ENCODE measurements at regions not wholly inside any gene's neighbourhood (a gene's known extent, or its start where the extent isn't known, plus 50 kb on each side); places are given as distances from the start of the nearest gene placed in this dataset.
"Not testable (repeated sequence)": the region's sequence is repeated elsewhere in the genome, so short reads cannot be mapped to it uniquely, and the experiment has no call there.

DNA sequence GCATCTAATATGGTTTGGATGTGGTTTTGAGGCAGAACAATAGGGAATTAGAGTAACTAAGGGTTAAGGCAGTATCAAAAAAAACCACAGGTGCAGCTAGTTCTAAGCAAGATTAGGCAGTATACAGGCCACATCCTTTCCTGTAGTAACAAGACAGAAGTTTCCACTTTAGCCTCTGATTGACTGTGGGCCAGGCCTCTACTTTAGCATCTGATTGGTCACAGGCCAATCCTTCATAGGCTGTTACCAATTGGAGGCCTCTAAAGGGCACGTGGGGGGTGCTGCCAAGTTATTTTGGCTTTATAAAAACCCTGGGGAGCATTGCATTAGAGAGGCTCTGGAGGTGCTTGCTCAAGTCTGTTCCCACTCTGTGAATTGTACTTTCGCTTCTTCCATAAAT is 144.1 kb upstream of the ST8SIA4 start:
- Histone ChIP-seq H3K9ac (ENCODE audit: low read length) (no peak overlapping the region), H3K14ac (ENCODE audit: low read length in 2 of 2) (no peak overlapping the region), H4K91ac (ENCODE audit: low read length) (no peak overlapping the region), H2AFZ (ENCODE audit: low read depth, low read length) (no peak overlapping the region), H3K36me3 (ENCODE audit: control insufficient read depth in 1 of 2, insufficient read depth in 2 of 2, low read depth in 1 of 2, low read length in 2 of 2) (no peaks in the 10 kb centered on the region), H3K27ac (ENCODE audit: low read length, poor library complexity, severe bottlenecking) (no peak overlapping the region), H3K4me3 (ENCODE audit: insufficient read depth in 1 of 2, low read depth in 1 of 2, low read length in 2 of 2) (no peak overlapping the region), H2BK12ac (ENCODE audit: low read length in 2 of 2) (no peak overlapping the region), H2BK5ac (ENCODE audit: low read depth, low read length, poor library complexity, severe bottlenecking) (no peak overlapping the region), H3K4me1 (ENCODE audit: control insufficient read depth, insufficient read depth, low read depth, low read length) (no peaks in the 10 kb centered on the region), H3K27me3 (ENCODE audit: control insufficient read depth in 1 of 2, insufficient read depth in 1 of 2, low read length in 2 of 2) (no peaks in the 10 kb centered on the region), H3K79me1 (replicated peaks; ENCODE audit: low read length, poor library complexity, severe bottlenecking) (no peaks in the 10 kb centered on the region), H4K8ac (ENCODE audit: low read length) (no peak overlapping the region), H3K23ac (ENCODE audit: low read length in 2 of 2) (no peak overlapping the region), H2BK15ac (ENCODE audit: low read depth, poor library complexity, severe bottlenecking) (no peak overlapping the region), H3K18ac (ENCODE audit: low read depth in 1 of 2, low read length in 2 of 2) (no peak overlapping the region), H3K4ac (ENCODE audit: low read depth in 1 of 2, low read length in 2 of 2) (no peak overlapping the region), H2BK120ac (ENCODE audit: low read depth, low read length) (no peak overlapping the region), H3K9me3 (ENCODE audit: control insufficient read depth, low read length) (no peaks in the 10 kb centered on the region), H2AK5ac (ENCODE audit: low read length, severe bottlenecking) (no peak overlapping the region), H3K4me2 (ENCODE audit: low read length, poor library complexity, severe bottlenecking) (no peak overlapping the region)
- no peak for DNase-seq
- 57% methylated on average over 2 of the region's 2 CpGs for WGBS

DNA sequence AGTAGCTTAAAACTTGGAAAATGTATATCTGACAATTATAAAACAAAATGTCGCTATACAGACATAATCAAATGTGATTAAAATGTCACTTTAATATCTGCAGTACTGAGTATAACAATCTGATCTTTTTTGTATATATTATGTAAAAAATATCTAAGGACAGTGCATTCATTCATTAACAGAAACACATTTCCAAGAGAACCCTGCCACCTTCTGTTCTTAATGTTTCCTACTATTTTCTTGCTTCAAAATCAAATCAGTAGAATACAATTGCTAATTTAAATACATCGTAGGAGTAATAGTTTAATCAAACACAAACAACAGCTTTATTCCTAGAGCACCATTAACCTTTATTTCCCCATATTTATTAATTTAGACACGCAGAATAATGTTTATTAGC is 142.6 kb upstream of the ST8SIA4 start:
- H3K27ac ChIP-seq (ENCODE audit: low read length, poor library complexity, severe bottlenecking): no peak overlapping the region
- H2BK5ac ChIP-seq (ENCODE audit: low read depth, low read length, poor library complexity, severe bottlenecking): no peak overlapping the region
- H3K4ac ChIP-seq (ENCODE audit: low read depth in 1 of 2, low read length in 2 of 2): no peak overlapping the region
- no peaks in the 10 kb centered on the region for H3K36me3 ChIP-seq (ENCODE audit: control insufficient read depth in 1 of 2, insufficient read depth in 2 of 2, low read depth in 1 of 2, low read length in 2 of 2)
- peak; percentile 7 for DNase-seq
- H3K4me2 ChIP-seq (ENCODE audit: low read length, poor library complexity, severe bottlenecking): no peak overlapping the region
- no peak overlapping the region for H2AK5ac ChIP-seq (ENCODE audit: low read length, severe bottlenecking)
- 88% methylated on average over 1 of the region's 3 CpGs for WGBS
- H3K14ac ChIP-seq (ENCODE audit: low read length in 2 of 2): no peak overlapping the region
- H2BK15ac ChIP-seq (ENCODE audit: low read depth, poor library complexity, severe bottlenecking): no peak overlapping the region
- no peaks in the 10 kb centered on the region for H3K4me1 ChIP-seq (ENCODE audit: control insufficient read depth, insufficient read depth, low read depth, low read length)
- H3K18ac ChIP-seq (ENCODE audit: low read depth in 1 of 2, low read length in 2 of 2): no peak overlapping the region
- no peak overlapping the region for H2BK12ac ChIP-seq (ENCODE audit: low read length in 2 of 2)
- no peaks in the 10 kb centered on the region for H3K27me3 ChIP-seq (ENCODE audit: control insufficient read depth in 1 of 2, insufficient read depth in 1 of 2, low read length in 2 of 2)
- no peak overlapping the region for H3K23ac ChIP-seq (ENCODE audit: low read length in 2 of 2)
- H3K79me1 ChIP-seq (replicated peaks; ENCODE audit: low read length, poor library complexity, severe bottlenecking): no peaks in the 10 kb centered on the region
- H3K9me3 ChIP-seq (ENCODE audit: control insufficient read depth, low read length): no peaks in the 10 kb centered on the region
- no peak overlapping the region for H4K91ac ChIP-seq (ENCODE audit: low read length)
- H4K8ac ChIP-seq (ENCODE audit: low read length): no peak overlapping the region
- no peak overlapping the region for H3K9ac ChIP-seq (ENCODE audit: low read length)
- no peak overlapping the region for H2BK120ac ChIP-seq (ENCODE audit: low read depth, low read length)
- no peak overlapping the region for H3K4me3 ChIP-seq (ENCODE audit: insufficient read depth in 1 of 2, low read depth in 1 of 2, low read length in 2 of 2)
- H2AFZ ChIP-seq (ENCODE audit: low read depth, low read length): no peak overlapping the region

DNA sequence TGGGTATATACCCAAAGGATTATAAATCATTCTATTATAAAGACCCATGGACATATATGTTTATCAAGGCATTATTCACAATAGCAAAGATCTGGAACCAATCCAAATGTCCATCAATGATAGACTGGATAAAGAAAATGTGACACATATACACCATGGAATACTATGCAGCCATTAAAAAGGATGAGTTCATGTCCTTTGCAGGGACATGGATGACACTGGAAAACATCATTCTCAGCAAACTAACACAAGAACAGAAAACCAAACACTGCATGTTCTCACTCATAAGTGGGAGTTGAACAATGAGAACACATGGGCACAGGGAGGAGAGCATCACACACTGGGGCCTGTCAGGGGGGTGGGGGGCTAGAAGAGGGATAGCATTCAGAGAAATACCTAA is 136.9 kb upstream of the ST8SIA4 start:
- H4K91ac ChIP-seq (ENCODE audit: low read length); DNase-seq; H3K23ac ChIP-seq (ENCODE audit: low read length in 2 of 2); H2BK12ac ChIP-seq (ENCODE audit: low read length in 2 of 2); H2BK15ac ChIP-seq (ENCODE audit: low read depth, poor library complexity, severe bottlenecking); H3K9ac ChIP-seq (ENCODE audit: low read length); H2BK5ac ChIP-seq (ENCODE audit: low read depth, low read length, poor library complexity, severe bottlenecking); H2AK5ac ChIP-seq (ENCODE audit: low read length, severe bottlenecking); H3K4me2 ChIP-seq (ENCODE audit: low read length, poor library complexity, severe bottlenecking); H3K27me3 ChIP-seq (ENCODE audit: control insufficient read depth in 1 of 2, insufficient read depth in 1 of 2, low read length in 2 of 2); H2BK120ac ChIP-seq (ENCODE audit: low read depth, low read length); H2AFZ ChIP-seq (ENCODE audit: low read depth, low read length); H3K9me3 ChIP-seq (ENCODE audit: control insufficient read depth, low read length); H3K79me1 ChIP-seq (replicated peaks; ENCODE audit: low read length, poor library complexity, severe bottlenecking); H3K18ac ChIP-seq (ENCODE audit: low read depth in 1 of 2, low read length in 2 of 2); H3K27ac ChIP-seq (ENCODE audit: low read length, poor library complexity, severe bottlenecking); H3K36me3 ChIP-seq (ENCODE audit: control insufficient read depth in 1 of 2, insufficient read depth in 2 of 2, low read depth in 1 of 2, low read length in 2 of 2); H3K4me3 ChIP-seq (ENCODE audit: insufficient read depth in 1 of 2, low read depth in 1 of 2, low read length in 2 of 2); H3K4me1 ChIP-seq (ENCODE audit: control insufficient read depth, insufficient read depth, low read depth, low read length); H3K4ac ChIP-seq (ENCODE audit: low read depth in 1 of 2, low read length in 2 of 2); H3K14ac ChIP-seq (ENCODE audit: low read length in 2 of 2); H4K8ac ChIP-seq (ENCODE audit: low read length): not testable (repeated sequence)

DNA sequence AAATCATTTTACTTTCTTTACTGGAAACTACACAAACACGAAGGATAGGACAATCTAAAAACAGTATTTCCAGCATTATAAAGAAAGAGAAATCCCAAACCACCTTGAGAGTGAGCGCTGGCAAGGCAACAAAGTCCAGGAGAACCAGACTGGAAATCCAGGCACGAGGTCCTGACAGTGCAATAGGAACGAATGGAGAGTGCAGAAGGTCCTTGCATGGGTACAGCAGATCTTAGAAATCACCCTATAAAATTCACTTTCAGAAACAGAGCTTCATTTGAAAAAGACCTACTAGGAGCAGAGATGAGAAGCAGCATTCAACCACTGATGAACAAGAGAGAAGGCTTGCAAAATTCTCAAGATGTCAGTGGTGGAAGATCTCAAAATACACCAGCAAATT is 133.7 kb upstream of the ST8SIA4 start:
- H4K8ac ChIP-seq (ENCODE audit: low read length): no peak overlapping the region
- H3K36me3 ChIP-seq (ENCODE audit: control insufficient read depth in 1 of 2, insufficient read depth in 2 of 2, low read depth in 1 of 2, low read length in 2 of 2): no peaks in the 10 kb centered on the region
- no peak overlapping the region for H3K4me2 ChIP-seq (ENCODE audit: low read length, poor library complexity, severe bottlenecking)
- H3K4ac ChIP-seq (ENCODE audit: low read depth in 1 of 2, low read length in 2 of 2): no peak overlapping the region
- no peak overlapping the region for H2BK5ac ChIP-seq (ENCODE audit: low read depth, low read length, poor library complexity, severe bottlenecking)
- no peaks in the 10 kb centered on the region for H3K27me3 ChIP-seq (ENCODE audit: control insufficient read depth in 1 of 2, insufficient read depth in 1 of 2, low read length in 2 of 2)
- H3K14ac ChIP-seq (ENCODE audit: low read length in 2 of 2): no peak overlapping the region
- no peak overlapping the region for H3K27ac ChIP-seq (ENCODE audit: low read length, poor library complexity, severe bottlenecking)
- no peak overlapping the region for H2BK12ac ChIP-seq (ENCODE audit: low read length in 2 of 2)
- H2BK120ac ChIP-seq (ENCODE audit: low read depth, low read length): no peak overlapping the region
- no peaks in the 10 kb centered on the region for H3K9me3 ChIP-seq (ENCODE audit: control insufficient read depth, low read length)
- no peak overlapping the region for H3K18ac ChIP-seq (ENCODE audit: low read depth in 1 of 2, low read length in 2 of 2)
- no peak overlapping the region for H2BK15ac ChIP-seq (ENCODE audit: low read depth, poor library complexity, severe bottlenecking)
- H2AFZ ChIP-seq (ENCODE audit: low read depth, low read length): no peak overlapping the region
- DNase-seq: no peak
- H3K79me1 ChIP-seq (replicated peaks; ENCODE audit: low read length, poor library complexity, severe bottlenecking): no peaks in the 10 kb centered on the region
- no peaks in the 10 kb centered on the region for H3K4me1 ChIP-seq (ENCODE audit: control insufficient read depth, insufficient read depth, low read depth, low read length)
- no peak overlapping the region for H3K4me3 ChIP-seq (ENCODE audit: insufficient read depth in 1 of 2, low read depth in 1 of 2, low read length in 2 of 2)
- H4K91ac ChIP-seq (ENCODE audit: low read length): no peak overlapping the region
- H2AK5ac ChIP-seq (ENCODE audit: low read length, severe bottlenecking): no peak overlapping the region
- no peak overlapping the region for H3K9ac ChIP-seq (ENCODE audit: low read length)
- WGBS: 80% methylated on average over 4 of the region's 4 CpGs
- no peak overlapping the region for H3K23ac ChIP-seq (ENCODE audit: low read length in 2 of 2)

All from mesenchymal stem cell (in vitro differentiated cells and primary cell).